Inflammatory macrophage (primary cell): ENCODE measurements at regions not wholly inside any gene's neighbourhood (a gene's known extent, or its start where the extent isn't known, plus 50 kb on each side); places are given as distances from the start of the nearest gene placed in this dataset.
"Not testable (repeated sequence)": the region's sequence is repeated elsewhere in the genome, so short reads cannot be mapped to it uniquely, and the experiment has no call there.

Experiments
- DNase-seq, 2 donors: peaks; one replicate each; pipeline ENCODE4 v3.0.0-alpha.2; 2020 to 2022

DNA sequence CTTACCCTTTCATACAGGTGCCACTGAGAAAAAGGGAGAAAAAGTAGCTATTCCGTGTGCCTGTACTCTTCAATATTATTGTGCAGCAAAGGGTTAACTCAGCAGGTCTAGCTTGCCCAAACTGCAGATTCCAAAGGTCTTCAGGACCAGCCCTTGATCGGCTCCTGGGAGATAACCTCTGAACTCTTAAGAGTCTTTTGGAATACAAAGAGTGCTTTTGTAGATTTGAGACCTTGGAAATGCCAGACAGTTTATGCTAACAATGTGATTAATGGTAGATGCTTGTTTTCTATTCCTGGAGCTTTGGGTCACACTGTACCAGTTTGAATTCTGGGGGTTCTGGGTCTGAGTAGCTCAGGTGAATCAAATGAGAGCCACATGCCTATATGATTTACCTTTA is 844.7 kb upstream of the MIR17HG start:
- no peak for DNase-seq

DNA sequence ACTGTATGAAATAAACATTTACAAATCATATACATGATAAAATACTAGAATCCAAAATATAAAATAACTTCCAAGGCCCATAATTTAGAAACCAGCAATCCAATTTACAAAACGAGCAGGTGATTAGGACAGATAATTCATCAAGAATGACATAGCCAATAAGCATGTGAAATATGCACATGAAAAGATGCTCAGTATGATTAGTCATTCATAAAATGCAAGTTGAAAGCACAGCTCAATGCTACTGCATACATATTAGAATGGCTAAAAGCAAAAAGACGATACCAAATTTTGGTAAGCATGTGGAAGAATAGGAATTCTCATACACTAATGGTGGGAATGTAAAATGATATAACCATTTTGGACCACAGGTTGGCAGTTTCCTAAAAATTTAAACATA is 837.2 kb upstream of the MIR17HG start:
- DNase-seq, result no peak

DNA sequence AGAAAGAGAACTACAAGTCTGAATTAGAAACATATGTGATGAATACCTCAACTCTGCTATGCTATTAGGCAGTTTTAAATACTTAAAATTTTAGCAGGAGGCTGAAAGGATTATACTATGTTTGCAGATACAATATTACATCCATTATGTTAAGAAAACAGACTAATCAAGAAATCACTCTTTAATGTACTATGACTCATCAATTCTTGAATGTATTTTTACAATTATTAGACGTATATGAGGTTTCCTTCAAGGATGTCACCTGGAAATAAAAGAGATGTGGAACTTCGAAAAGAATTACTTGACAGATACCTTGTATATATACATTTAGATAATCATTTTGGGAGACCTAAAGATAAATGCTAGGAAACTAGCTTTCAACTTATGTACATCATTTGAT is 835.6 kb upstream of the MIR17HG start:
- no peak for DNase-seq

DNA sequence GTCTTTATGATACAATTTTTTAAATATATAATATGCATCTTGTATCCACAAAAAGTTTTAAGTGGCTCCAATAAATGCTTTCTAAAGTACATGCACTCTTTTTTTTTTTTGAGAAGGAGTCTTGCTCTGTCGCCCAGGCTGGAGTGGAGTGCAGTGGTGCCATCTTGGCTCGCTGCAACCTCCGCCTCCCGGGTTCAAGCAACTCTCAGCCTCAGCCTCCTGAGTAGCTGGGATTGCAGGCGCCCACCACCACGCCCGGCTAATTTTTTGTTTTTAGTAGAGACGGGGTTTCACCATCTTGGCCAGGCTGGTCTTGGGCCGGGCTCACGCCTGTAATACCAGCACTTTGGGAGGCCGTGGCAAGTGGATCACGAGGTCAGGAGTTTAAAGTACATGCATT is 832.8 kb upstream of the MIR17HG start:
- not testable (repeated sequence) for DNase-seq

DNA sequence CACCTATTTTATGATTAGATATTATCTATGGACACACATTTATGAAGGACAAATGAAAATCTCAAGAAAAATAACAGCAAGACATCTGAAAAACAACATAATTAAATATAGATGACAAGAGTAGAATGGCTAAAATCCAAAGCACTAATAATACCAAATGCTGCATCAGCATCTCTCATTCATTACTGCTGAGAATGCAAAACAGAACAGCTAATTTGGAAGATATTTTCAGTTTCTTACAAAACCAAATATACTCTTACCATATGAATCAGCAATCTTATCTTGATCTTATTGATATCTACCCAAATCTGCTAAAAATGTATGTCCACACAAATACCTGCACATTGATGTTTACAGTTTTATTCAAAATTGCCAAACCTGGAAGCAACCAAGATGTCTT is 829.1 kb upstream of the MIR17HG start:
- no peak for DNase-seq

DNA sequence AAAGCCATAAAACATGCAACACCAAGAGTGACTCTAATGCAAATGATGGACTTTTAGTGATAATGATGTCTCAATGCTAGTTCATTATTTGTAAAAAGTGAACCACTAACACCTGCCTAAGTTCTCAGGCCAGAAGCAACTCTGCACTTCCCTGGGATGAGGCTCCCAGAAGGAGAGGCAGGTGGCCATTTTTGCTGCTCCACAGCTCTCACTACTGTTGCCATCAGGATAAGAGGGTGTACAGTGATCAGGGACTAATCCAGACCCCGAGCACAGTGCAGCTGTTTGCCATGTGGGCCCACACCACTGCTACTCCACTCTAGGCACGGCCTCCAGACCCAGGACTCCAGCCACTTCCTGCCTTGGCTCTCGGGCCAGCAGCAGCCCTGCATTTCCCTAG is 828.3 kb upstream of the MIR17HG start:
- DNase-seq, result no peak

DNA sequence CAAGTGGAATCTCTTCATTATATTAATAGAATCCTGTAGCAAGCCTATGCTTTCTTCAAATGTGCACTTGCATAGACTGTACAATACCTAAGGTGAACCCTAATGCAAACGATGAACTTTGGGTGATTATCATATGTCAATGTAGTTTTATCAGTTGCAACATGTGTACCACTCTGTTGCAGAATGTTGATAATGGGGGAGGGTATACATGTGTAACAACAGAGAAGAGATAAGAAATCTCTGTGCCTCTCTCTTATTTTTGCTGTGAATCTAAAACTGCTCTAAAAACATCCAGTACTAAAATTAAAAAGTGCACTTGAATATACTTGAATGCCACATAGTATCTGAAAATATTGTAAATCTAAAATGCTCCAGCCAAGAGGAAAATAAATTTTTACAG is 820.8 kb upstream of the MIR17HG start:
- DNase-seq, result no peak

DNA sequence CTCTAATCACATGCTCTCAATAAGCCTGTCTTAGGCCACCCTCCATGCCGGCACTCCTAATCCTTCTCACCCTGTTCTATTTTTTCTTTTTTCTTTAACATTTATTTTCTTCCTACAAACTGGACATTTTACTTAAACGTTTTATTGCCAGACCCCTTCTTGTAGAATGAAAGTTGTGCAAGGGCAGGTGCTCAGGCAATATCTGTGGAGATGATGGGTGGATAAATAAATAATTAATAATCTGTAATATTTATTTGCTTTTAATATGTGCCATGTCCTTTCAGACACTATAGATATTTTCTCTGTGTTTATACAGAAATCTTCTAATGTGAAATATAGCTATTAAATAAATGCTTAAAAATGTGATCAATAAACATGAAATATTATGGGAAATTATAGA is 815.7 kb upstream of the MIR17HG start:
- no peak for DNase-seq

DNA sequence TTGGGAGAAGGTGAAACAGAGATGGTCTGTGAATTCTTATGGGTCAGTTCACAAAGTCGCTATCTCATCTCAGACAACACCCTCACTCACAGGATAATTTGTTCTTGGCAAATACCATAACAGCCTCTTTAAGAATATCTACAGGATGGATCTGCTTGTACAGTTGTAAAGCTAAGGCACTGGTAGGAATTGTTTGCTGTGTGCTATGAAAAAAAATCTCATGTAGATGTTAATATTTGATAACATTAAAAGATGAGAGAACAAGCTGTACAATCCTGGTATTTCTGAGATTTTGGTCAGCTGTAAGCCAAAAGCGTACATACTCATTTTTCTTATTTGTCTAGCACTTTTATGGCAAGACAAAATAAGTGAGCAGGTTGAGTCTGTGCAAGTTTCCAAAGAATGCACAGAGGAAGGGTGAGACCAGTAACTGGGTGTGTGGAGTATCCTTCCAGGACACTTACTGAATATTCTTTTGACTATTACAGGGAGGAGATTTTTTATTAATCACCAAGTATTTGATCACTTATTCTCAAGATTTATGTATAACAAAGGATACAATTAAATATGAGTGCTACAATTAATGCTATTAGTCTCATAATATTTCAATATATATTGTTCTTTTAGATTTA is 814.5 kb upstream of the MIR17HG start:
- no peak for DNase-seq

DNA sequence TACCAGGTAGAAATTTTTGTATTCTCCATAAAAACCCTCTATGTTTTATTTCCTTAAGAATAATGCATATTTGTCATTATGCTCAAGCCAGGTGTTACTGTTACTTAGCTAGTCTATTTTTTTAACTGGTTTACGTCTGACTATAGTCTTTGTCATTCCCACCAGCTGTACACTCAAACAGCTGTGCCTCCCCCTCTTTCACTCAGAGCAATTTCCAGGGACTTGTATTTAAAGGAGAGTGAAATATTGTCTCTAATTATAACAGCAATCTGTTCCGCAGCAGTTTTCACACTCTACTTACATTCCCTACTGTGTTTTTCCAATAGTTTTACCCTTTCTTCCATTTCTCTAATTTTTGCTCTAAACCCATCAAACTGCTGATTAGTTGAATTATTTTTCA is 813.6 kb upstream of the MIR17HG start:
- no peak for DNase-seq

DNA sequence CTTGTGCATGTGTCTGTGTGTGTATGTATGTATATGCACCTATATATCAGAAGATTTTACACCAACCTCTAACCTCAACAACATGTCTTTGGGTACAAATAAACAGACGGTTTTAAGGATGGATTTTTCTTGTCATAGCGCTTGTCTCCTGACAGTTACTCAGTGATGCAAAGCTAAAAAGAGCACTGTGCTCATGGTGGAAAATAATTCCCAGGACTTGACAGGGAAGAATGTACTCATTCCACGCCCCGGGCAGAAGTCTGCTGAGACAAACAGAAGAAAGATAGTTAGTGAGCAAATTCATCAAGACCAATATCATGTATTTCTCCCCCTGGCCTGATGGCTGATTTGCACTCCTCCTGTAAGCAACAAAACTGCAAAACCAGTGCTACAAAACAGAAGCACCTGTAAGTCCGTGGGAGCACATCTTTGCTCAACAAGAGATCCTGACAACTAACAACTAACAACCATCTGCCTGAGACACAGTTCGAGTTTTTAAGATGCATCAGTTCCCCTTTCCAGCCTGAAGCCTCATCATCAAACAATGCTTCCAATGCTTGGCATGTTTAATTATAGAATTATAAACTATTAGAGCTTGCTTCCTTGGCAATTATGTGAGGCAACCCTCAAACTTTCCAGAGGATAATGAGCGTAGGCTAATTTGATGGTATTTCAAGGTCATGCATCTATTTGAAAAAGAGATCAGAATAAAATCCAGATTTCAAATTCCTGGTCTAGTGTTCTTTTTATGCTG is 812.7 kb upstream of the MIR17HG start:
- DNase-seq, result no peak

DNA sequence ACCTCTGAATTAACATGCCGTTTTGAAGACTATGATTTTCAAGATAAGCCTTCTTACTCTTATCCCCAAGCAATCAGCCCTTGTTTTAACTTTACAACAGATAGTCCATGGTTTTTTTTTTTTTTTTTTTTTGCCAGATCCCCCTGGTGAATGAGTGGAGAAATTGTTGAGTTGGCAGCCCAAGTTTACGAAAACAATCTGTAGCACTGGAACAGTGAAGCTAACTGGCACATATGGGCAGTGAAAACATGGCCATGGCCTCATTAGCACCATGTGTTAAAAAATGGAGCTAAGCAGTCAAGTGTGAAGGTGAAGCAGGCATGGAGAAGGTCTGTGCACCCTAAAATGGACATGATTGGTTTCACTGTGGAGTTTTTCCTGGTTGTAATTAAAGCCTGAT is 812.1 kb upstream of the MIR17HG start:
- DNase-seq, result no peak

DNA sequence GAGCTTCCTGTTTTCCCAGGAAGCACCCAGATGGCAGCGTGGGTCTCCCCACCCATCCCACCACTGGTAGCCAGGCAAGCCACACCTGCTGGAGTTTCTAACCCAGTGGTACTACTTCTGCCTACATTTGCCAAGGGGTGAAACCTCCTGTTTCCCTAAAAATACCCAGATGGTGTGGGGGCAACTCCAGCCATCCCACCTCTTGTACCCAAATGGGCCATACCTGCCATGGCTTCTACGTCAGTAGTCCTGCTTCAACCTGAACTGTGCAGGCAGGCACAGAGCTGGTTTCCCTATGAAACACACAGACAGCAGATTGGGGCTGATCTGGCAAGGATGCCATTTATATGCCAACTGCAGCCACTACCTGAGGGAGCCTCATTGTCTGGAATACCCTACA is 809.4 kb upstream of the MIR17HG start:
- DNase-seq, result no peak

DNA sequence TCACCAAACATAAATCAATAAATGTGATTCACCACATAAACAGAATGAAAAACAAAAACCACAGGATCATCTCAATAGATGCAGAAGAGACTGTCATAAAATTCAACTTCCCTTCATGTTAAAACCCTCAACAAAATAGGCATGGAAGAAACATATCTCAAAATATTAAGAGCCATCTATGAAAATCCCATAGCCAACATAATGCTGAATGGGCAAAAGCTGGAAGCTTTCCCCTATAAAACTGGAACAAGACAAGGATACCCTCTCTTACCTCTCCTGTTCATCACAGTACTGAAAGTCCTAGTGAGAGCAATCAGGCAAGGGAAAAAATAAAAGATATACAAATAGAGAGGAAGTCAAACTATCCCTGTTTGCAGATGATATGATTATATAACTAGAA is 806.1 kb upstream of the MIR17HG start:
- DNase-seq, result no peak

DNA sequence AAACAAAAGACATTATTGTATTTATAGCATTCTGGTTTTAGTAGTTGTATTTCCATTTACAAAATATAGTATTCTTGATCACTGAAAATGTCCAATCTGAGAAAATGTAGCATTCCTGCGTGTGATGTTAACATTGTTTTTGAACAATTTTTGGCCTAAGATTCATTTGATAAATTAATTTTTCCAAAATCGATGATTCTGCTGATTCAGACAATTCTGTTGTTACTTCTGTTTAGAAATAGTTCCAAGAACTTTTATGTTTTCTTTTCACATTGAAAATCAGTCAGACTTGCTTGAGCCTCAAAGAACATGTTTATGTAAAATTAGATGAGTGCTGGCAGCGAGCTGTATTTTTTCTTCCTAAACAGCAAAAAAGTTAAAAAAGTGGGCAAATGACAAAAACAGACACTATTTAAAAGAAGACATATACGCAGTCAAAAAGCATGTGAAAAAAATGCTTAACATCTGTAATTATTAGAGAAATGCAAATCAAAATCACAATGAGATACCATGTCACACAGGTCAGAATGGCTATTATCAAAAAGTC is 804.5 kb upstream of the MIR17HG start:
- DNase-seq, result no peak

DNA sequence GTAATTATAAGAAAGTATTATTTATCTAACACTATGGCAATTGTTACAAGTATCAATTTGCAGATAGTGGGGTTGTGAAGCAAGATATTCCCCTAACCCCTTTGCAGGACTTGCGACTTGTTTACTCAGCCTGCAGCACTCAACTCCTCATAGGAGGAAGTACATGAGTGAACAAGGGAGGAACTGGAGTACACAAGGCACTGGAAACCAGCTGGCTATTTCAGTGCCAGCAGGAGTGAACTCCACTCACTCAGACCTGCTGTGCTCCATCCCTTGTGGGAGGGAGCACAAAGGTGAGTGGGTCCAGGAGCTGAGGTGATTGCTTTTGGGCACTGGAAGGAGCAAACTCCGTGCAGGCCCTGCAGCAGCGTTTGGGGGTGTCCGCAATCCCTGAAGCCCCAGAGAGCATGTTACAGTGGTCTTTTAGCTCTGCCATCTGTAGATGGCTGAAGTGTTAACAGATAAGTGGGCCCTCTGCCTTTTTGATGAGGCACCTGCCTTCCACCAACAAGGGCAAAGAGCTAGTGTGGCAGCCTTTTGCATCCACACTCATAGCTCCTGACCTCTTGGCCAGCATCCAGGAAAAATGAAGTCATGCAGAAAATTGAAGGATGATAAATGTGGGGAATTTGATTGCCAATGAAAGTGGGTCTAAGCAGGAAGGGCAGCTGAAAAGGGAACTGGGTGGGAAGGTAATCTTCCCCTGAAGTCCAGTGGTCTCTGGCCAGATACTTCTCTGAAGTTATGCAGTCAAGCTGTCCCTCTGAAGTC is 802.2 kb upstream of the MIR17HG start:
- no peak for DNase-seq

DNA sequence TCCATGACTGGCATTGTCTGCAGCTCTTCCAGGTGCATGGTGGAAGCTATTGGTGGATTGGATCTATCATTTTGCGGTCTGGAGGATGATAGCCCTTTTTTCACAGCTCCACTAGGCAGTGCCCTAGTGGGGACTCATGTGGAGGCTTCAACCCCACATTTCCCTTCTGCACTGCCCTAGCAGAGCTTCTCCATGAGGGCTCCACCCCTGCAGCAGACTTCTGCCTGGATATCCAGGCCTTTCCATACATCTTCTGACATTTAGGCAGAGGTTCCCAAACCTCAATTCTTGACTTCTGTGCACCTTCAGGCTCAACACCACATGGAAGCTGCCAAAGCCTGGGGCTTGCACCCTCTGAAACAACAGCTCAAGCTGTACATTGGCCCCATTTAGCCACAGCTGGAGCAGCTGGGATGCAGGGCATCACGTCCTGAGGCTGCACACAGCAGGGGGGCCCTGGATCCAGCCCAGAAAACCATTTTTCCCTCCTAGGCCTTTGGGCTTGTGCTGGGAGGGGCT is 800.2 kb upstream of the MIR17HG start:
- DNase-seq, result no peak

DNA sequence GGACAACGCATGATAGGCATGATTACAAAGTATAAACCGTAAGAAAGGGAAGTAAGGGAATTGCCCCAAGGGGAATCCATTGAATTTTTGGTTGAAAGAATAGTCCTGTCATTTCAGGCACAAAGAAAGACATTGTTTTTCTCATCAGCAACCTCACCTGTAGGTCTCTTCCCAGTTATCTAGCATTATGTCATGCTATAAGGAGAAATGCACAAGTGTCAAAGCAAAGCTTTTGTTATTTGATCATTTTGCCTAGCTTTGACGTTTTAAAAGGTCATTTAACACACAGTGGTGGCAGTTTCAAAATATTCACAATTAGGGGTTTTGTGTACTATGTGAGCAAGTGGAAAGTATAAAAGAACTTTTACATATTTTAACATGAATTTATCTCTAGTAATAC is 796.2 kb upstream of the MIR17HG start:
- no peak for DNase-seq

DNA sequence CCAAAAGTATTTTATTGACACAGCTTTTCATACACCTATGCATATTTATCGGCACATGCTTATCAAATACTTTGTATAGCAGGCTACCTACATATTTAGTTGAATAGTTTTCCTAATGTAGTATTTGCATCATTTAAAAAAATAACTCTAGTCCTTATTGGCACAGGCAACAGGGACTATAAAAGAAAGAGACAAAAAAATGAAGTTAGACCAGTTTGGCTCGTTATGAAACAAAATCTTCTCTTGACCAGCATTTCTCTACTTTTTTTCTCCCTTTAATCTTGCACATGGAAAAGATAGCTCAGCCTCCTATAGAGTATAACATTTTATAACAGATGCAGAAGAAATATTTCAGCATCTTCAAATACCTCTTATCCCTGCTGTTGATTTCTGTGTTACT is 794.8 kb upstream of the MIR17HG start:
- no peak for DNase-seq

DNA sequence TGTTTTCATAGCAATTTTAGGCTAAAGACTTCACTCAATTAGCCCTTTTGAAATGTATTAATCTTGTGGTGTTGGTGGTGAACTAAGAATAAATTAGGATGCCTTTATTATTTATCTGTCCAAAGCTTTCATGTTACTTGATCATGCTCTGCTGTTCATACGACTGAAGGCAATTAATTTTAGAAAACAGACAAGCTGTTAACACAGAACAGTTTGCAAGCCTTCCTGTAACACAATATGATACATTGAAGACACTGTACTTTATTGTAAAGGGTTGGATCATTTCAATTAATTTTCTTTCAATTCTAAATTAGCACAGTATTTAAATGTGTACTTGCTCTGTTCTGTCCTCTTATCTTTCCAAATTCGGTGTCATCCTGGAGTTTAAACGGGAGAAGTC is 794.3 kb upstream of the MIR17HG start:
- DNase-seq, result no peak

DNA sequence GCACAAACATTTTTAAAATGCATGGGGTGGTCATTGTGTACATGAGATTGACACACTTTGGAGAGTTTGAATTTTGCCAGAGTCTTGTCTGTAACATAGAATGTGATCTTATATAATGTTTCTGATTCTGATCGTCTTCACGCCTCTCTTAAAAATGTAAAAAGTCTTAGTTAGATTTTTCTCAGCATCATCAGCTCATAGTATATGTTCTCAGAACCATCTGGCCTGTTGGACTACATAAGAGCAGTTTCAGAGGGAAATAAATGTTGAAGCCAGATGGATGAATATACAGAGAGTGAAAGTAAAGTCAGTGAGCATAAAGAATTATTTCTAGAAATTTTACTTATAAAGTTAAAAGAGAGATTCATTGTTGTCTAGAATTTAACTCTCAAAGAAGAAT is 789.9 kb upstream of the MIR17HG start:
- DNase-seq, result no peak

DNA sequence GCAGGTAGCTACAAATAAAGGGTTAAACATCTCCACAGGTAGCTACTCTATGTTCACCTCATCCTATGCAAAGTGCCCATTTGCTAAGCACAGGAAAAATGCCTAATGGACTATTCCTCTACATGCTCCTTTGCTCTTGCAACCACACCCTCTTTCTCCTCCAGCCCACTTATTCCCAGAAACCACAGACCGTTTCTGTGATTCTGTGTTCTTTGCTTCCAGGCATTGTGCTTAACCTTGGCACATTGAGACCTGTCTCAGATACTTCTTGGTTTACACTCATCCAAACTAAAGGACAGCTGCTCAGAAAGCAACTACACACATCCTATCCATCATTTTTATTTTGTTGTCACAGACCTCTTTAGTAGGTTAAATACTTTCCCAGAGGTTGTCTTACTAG is 785.0 kb upstream of the MIR17HG start:
- DNase-seq, result no peak

DNA sequence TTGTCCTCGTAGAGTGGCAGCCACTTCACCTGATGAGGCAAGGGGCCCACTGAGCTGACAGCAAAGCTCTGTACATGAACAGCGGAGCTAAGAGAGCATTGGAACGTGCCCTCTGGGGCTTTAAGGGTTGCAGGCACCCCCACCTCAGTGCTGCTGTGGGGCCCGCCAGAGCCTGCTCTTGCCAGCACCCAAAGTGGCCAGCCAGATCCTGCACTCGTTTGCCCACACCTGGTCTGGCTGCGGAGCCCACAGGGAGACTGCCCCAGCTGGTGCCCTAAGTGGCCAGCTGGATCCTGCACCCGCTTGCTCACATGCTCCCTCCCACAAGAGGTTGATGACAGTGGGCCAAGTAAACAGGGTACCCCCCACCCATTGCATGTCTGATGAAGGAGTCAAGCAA is 783.4 kb upstream of the MIR17HG start:
- DNase-seq, result no peak

DNA sequence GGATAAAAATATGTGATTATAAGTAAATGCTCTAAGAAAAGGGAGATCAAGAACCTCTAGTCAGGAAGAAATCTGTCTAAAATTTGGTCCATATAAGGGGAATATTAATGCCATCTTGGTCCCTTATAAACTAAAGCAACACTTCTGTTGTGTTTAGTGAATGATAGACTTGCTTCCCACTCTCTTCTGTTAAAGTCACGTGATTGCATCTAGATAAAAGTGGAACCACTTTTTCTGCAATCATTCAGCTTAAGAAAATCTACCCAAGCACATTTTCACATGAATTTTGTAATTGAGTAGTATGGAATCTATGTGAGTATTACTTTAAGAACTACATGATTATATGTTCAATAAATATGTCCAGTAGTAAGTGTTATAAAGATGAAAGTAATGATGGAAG is 782.9 kb upstream of the MIR17HG start:
- DNase-seq, result no peak
